DND-41 (cell line): ENCODE measurements at regions not wholly inside any gene's neighbourhood (a gene's known extent, or its start where the extent isn't known, plus 50 kb on each side); places are given as distances from the start of the nearest gene placed in this dataset.

Experiments used
- ATAC-seq: fragments of 200-7000 bp; cut with Tn5 transposase; 3 replicates; pipeline ENCODE4 v1.9.1; 2021; ENCODE audit warnings: low read depth; ENCODE audit not compliant: insufficient read depth
- DNase-seq: peaks from one replicate; pipeline ENCODE4 v3.0.0-alpha.2; 2020
- H2AFZ ChIP-seq: 2 replicates; pipeline ENCODE4 v1.6.0; 2012; ENCODE audit warnings: low read depth, low read length
- H3K27ac ChIP-seq: 2 replicates; pipeline ENCODE4 v1.5.1; 2012; ENCODE audit warnings: low read length, inconsistent platforms
- H3K27me3 ChIP-seq: fragments of 200-600 bp; sonication (generic); 2 replicates; pipeline ENCODE4 v1.6.0; 2012; ENCODE audit warnings: low read length, mild to moderate bottlenecking, inconsistent platforms; ENCODE audit not compliant: insufficient read depth, poor library complexity
- H3K36me3 ChIP-seq: 2 replicates; pipeline ENCODE4 v1.5.1; 2012; ENCODE audit warnings: low read length, inconsistent platforms; ENCODE audit not compliant: insufficient read depth
- H3K4me1 ChIP-seq: 2 replicates; pipeline ENCODE4 v1.5.1; 2012; ENCODE audit warnings: mild to moderate bottlenecking, low read length; ENCODE audit not compliant: insufficient read depth
- H3K4me2 ChIP-seq: 2 replicates; pipeline ENCODE4 v1.6.0; 2012; ENCODE audit warnings: mild to moderate bottlenecking, moderate library complexity, low read length, inconsistent platforms; ENCODE audit not compliant: insufficient read depth
- H3K4me3 ChIP-seq, 2 experiments: fragments of 200-600 bp in 1 of 2; shearing (Covaris generic) in 1 of 2; 2 replicates each; pipeline ENCODE4 v1.5.1; 2012 to 2016; ENCODE audit warnings: inconsistent platforms in 2 of 2, low read length in 2 of 2, mild to moderate bottlenecking in 2 of 2, low read depth in 1 of 2, moderate library complexity in 1 of 2
- H3K79me2 ChIP-seq: 2 replicates; pipeline ENCODE4 v1.6.0; 2012; ENCODE audit warnings: low read length, inconsistent platforms; ENCODE audit not compliant: insufficient read depth
- H3K9ac ChIP-seq: 2 replicates; pipeline ENCODE4 v1.6.0; 2012; ENCODE audit warnings: low read depth, mild to moderate bottlenecking, inconsistent platforms, low read length, moderate library complexity
- H3K9me3 ChIP-seq: 2 replicates; pipeline ENCODE4 v1.5.1; 2012; ENCODE audit warnings: low read length, moderate library complexity, mild to moderate bottlenecking, inconsistent platforms; ENCODE audit not compliant: insufficient read depth, severe bottlenecking
- H4K20me1 ChIP-seq: 2 replicates; pipeline ENCODE4 v1.6.0; 2012; ENCODE audit warnings: low read length; ENCODE audit not compliant: insufficient read depth
- EZH2 ChIP-seq: IDR thresholded peaks from 3 replicates; pipeline ENCODE4 v1.6.1; 2012; ENCODE audit warnings: borderline replicate concordance, low read depth, mild to moderate bottlenecking, moderate library complexity, low read length, inconsistent platforms; ENCODE audit not compliant: severe bottlenecking
- TF ChIP-seq, protein P1 (sequence below): IDR thresholded peaks from 2 replicates; pipeline ENCODE4 v1.5.1; 2012; ENCODE audit warnings: borderline replicate concordance, low read length, moderate library complexity, mild to moderate bottlenecking; ENCODE audit not compliant: poor library complexity, severe bottlenecking; ENCODE audit errors: extremely low read depth

- no peak for ATAC-seq
- Histone ChIP-seq H3K9me3 (no peaks in the 10 kb centered on the region), H3K4me2 (no peak overlapping the region), H3K79me2 (no peaks in the 10 kb centered on the region), H3K4me3 (no peak overlapping the region), H2AFZ (no peak overlapping the region), H3K4me1 (no peaks in the 10 kb centered on the region), H3K27me3 (no peaks in the 10 kb centered on the region), H4K20me1 (no peaks in the 10 kb centered on the region), H3K36me3 (no peaks in the 10 kb centered on the region), H3K27ac (no peak overlapping the region), H3K9ac (no peak overlapping the region)
- DNase-seq = no peak
- no peak for TF ChIP-seq EZH2
- TF ChIP-seq, protein P1, sequence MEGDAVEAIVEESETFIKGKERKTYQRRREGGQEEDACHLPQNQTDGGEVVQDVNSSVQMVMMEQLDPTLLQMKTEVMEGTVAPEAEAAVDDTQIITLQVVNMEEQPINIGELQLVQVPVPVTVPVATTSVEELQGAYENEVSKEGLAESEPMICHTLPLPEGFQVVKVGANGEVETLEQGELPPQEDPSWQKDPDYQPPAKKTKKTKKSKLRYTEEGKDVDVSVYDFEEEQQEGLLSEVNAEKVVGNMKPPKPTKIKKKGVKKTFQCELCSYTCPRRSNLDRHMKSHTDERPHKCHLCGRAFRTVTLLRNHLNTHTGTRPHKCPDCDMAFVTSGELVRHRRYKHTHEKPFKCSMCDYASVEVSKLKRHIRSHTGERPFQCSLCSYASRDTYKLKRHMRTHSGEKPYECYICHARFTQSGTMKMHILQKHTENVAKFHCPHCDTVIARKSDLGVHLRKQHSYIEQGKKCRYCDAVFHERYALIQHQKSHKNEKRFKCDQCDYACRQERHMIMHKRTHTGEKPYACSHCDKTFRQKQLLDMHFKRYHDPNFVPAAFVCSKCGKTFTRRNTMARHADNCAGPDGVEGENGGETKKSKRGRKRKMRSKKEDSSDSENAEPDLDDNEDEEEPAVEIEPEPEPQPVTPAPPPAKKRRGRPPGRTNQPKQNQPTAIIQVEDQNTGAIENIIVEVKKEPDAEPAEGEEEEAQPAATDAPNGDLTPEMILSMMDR = no peak
Observed at GRCh38 chr3:24832891-24833290, 338.2 kb upstream of the THRB start.

DNA sequence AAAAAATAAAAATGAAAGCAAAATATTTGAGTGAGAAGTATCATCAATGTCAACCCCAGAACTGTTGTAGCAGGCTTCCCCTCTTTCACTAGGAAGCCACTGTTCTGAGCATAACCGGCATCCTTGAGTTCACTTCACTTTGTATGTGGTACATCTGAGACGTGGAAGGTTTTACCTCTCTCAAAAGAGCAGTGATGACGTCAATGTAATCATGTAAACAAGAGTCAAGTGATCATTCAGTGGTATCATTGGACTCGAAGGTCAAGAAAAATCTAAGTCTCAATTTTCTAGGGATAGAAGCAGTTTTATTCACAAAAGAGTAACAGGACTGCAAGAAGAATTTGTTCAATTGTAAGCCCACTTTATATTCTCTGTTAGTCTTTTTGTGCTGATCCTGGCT lies 339.8 kb upstream of the THRB start:
- H3K9ac ChIP-seq = no peak overlapping the region
- no peak overlapping the region for H2AFZ ChIP-seq
- no peaks in the 10 kb centered on the region for H3K4me1 ChIP-seq
- H3K27ac ChIP-seq = no peak overlapping the region
- H3K4me2 ChIP-seq = no peak overlapping the region
- H3K9me3 ChIP-seq = no peaks in the 10 kb centered on the region
- DNase-seq = no peak
- H3K4me3 ChIP-seq = no peak overlapping the region
- no peaks in the 10 kb centered on the region for H3K79me2 ChIP-seq
- ATAC-seq = no peak
- no peaks in the 10 kb centered on the region for H3K27me3 ChIP-seq
- TF ChIP-seq, protein P1 = no peak
- no peak for TF ChIP-seq EZH2
- H3K36me3 ChIP-seq = no peaks in the 10 kb centered on the region
- H4K20me1 ChIP-seq = no peaks in the 10 kb centered on the region

DNA sequence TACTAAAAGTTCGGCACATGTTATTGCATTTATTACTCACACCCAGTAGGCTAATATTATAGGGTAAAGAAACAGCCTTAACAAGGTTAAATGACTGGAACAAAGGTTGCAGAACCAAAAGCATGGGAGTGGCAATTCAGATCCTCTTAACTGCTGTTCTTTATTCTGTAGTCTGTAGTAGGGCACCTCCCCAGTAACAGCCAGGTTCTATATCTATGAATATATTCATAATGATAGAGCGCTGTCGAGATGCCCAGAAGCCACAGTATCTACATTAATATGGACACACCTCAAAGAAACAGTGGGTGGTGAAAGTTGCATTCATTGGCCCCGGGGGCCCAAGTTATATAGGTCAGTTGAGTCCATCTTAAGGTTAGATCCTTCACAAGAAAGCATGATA lies 340.9 kb upstream of the THRB start:
- DNase-seq (no peak), ATAC-seq (no peak)
- no peak overlapping the region for H3K4me3 ChIP-seq
- no peaks in the 10 kb centered on the region for H3K9me3 ChIP-seq
- no peak overlapping the region for H3K9ac ChIP-seq
- TF ChIP-seq, protein P1 = no peak
- no peak for TF ChIP-seq EZH2
- H3K4me1 ChIP-seq = no peaks in the 10 kb centered on the region
- H3K27me3 ChIP-seq = no peaks in the 10 kb centered on the region
- no peak overlapping the region for H2AFZ ChIP-seq
- H3K27ac ChIP-seq = no peak overlapping the region
- H4K20me1 ChIP-seq = no peaks in the 10 kb centered on the region
- no peaks in the 10 kb centered on the region for H3K36me3 ChIP-seq
- H3K4me2 ChIP-seq = no peak overlapping the region
- no peaks in the 10 kb centered on the region for H3K79me2 ChIP-seq

DNA sequence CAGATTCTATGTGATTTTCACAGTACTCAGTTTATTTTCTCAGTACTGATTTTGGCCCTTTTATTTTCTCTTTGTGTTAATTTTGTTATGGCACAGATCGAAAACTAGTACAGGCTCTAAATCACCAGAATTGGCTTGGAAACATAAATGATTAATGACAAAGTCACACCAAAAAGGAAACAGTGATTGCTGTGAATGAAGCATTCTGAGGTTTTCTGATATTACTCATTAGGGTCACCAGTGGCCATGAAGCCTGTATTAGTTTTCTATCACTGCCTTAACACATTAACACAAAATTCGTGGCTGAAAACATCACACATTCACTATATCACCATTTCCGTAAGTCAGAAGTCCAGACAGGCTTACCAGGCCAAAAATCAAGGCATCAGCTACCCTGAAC lies 343.0 kb upstream of the THRB start:
- H3K4me3 ChIP-seq = no peak overlapping the region
- H3K4me1 ChIP-seq = no peaks in the 10 kb centered on the region
- no peak overlapping the region for H3K9ac ChIP-seq
- H3K27ac ChIP-seq = no peak overlapping the region
- no peak overlapping the region for H3K4me2 ChIP-seq
- H3K36me3 ChIP-seq = no peaks in the 10 kb centered on the region
- no peaks in the 10 kb centered on the region for H4K20me1 ChIP-seq
- DNase-seq (no peak), ATAC-seq (no peak)
- H2AFZ ChIP-seq = no peak overlapping the region
- H3K9me3 ChIP-seq = no peaks in the 10 kb centered on the region
- no peaks in the 10 kb centered on the region for H3K79me2 ChIP-seq
- TF ChIP-seq, protein P1 = no peak
- no peak for TF ChIP-seq EZH2
- no peaks in the 10 kb centered on the region for H3K27me3 ChIP-seq
